D721Med (cell line): ENCODE measurements at regions not wholly inside any gene's neighbourhood (a gene's known extent, or its start where the extent isn't known, plus 50 kb on each side); places are given as distances from the start of the nearest gene placed in this dataset.
"Not testable (repeated sequence)": the region's sequence is repeated elsewhere in the genome, so short reads cannot be mapped to it uniquely, and the experiment has no call there.

Experiments used
- DNase-seq: peaks from one replicate; pipeline ENCODE4 v3.0.0; 2011; ENCODE audit warnings: low spot score; ENCODE audit not compliant: insufficient read length
- FAIRE-seq: peaks from 2 replicates; lab custom pipeline; 2011; peaks lifted over from hg19 to GRCh38; lab: Jason Lieb, UNC
- CTCF ChIP-seq: IDR thresholded peaks from 2 replicates; pipeline ENCODE4 v1.5.1; 2012; ENCODE audit warnings: mild to moderate bottlenecking, control low read depth; ENCODE audit not compliant: insufficient read depth; ENCODE audit errors: missing control alignments

GRCh38 chrX:14309431-14309830 is 219.9 kb upstream of the GLRA2 start:
- FAIRE-seq: no peak
- no peak for DNase-seq
- TF ChIP-seq CTCF: no peak

GRCh38 chrX:14308976-14309375 is 220.4 kb upstream of the GLRA2 start:
- DNase-seq, FAIRE-seq: not testable (repeated sequence)

GRCh38 chrX:14303891-14304290 is 225.4 kb upstream of the GLRA2 start:
- TF ChIP-seq CTCF: no peak
- no peak for FAIRE-seq
- DNase-seq: no peak

- FAIRE-seq, DNase-seq: not testable (repeated sequence)
These were observed 226.8 kb upstream of the GLRA2 start for GRCh38 chrX:14302561-14302960.

- no peak for DNase-seq
- no peak for TF ChIP-seq CTCF
These were observed 229.0 kb upstream of the GLRA2 start for GRCh38 chrX:14300376-14300775.

GRCh38 chrX:14295426-14295825 is 233.9 kb upstream of the GLRA2 start:
- no peak for TF ChIP-seq CTCF
- DNase-seq (no peak), FAIRE-seq (no peak)

More at GRCh38 chrX:14300376-14300775, 229.0 kb upstream of the GLRA2 start:
- no peak for FAIRE-seq

- no peak for DNase-seq
- no peak for FAIRE-seq
- no peak for TF ChIP-seq CTCF
These were observed 237.5 kb upstream of the GLRA2 start for GRCh38 chrX:14291666-14292500.

- TF ChIP-seq CTCF: no peak
- DNase-seq (no peak), FAIRE-seq (no peak)
These were observed 239.0 kb upstream of the GLRA2 start for GRCh38 chrX:14290335-14290734.
